OCI-LY7 (cell line): ENCODE measurements at regions not wholly inside any gene's neighbourhood (a gene's known extent, or its start where the extent isn't known, plus 50 kb on each side); places are given as distances from the start of the nearest gene placed in this dataset.

ENCODE experiments used
- BruUV-seq: library from RNA; stranded (reverse); fragments of 400-500 nt; replicated peaks from 2 replicates; lab custom pipeline; 2021; lab: Mats Ljungman, UMichigan
- CTCF ChIA-PET: fragments of 300-600 bp; sonication (Branson Sonifier 250); formaldehyde crosslinking; loops from one replicate; lab custom pipeline; 2022; ENCODE audit warnings: antibody characterized with exemption; ENCODE audit not compliant: unreplicated experiment; lab: Charles Lee
- POLR2A ChIA-PET: fragments of 300-600 bp; sonication (Branson Sonifier 250); formaldehyde crosslinking; loops from one replicate; lab custom pipeline; 2022; ENCODE audit warnings: antibody characterized with exemption; lab: Charles Lee
- DNase-seq: peaks from one replicate; pipeline ENCODE4 v3.0.0-alpha.2; 2015; ENCODE audit warnings: low spot score
- H2AFZ ChIP-seq: fragments of 200-600 bp; sonication (generic), shearing (Covaris generic); 2 replicates; pipeline ENCODE4 v1.6.1; 2014; ENCODE audit warnings: mild to moderate bottlenecking, antibody characterized with exemption, low read length, moderate library complexity
- H3K27ac ChIP-seq: fragments of 200-600 bp; sonication (generic); 2 replicates; pipeline ENCODE4 v1.5.1; 2014; ENCODE audit warnings: mixed run types, low read depth, mild to moderate bottlenecking, moderate library complexity, low read length, inconsistent platforms; ENCODE audit not compliant: poor library complexity, severe bottlenecking
- H3K36me3 ChIP-seq: fragments of 200-600 bp; sonication (generic); 2 replicates; pipeline ENCODE4 v1.6.1; 2014; ENCODE audit warnings: mild to moderate bottlenecking, antibody characterized with exemption, low read length, moderate library complexity, mixed read lengths; ENCODE audit not compliant: insufficient read depth
- H3K4me1 ChIP-seq: fragments of 200-600 bp; sonication (generic); 2 replicates; pipeline ENCODE4 v1.5.1; 2014; ENCODE audit warnings: mild to moderate bottlenecking, low read length; ENCODE audit not compliant: insufficient read depth, poor library complexity, severe bottlenecking
- H3K4me2 ChIP-seq: fragments of 200-600 bp; sonication (generic); 2 replicates; pipeline ENCODE4 v1.6.1; 2014; ENCODE audit warnings: mild to moderate bottlenecking, low read length
- H3K4me3 ChIP-seq: fragments of 200-600 bp; sonication (generic); 2 replicates; pipeline ENCODE4 v1.5.1; 2014; ENCODE audit warnings: mild to moderate bottlenecking, low read depth, low read length; ENCODE audit not compliant: poor library complexity, severe bottlenecking
- H3K79me2 ChIP-seq: fragments of 200-600 bp; sonication (generic); 2 replicates; pipeline ENCODE4 v1.6.1; 2016; ENCODE audit warnings: low read depth, mild to moderate bottlenecking, low read length, moderate library complexity, mixed read lengths; ENCODE audit not compliant: insufficient read depth
- H3K9me2 ChIP-seq: fragments of 200-600 bp; sonication (generic); 2 replicates; pipeline ENCODE4 v1.6.1; 2016; ENCODE audit warnings: mild to moderate bottlenecking, low read length, mixed read lengths; ENCODE audit not compliant: insufficient read depth
- H3K9me3 ChIP-seq: fragments of 200-600 bp; sonication (generic); 2 replicates; pipeline ENCODE4 v1.6.1; 2014; ENCODE audit warnings: mild to moderate bottlenecking, mixed run types, low read length, mixed read lengths
- H4K20me1 ChIP-seq: fragments of 200-600 bp; sonication (generic); 2 replicates; pipeline ENCODE4 v1.6.1; 2014; ENCODE audit warnings: mild to moderate bottlenecking, antibody characterized with exemption, low read length, moderate library complexity, mixed read lengths; ENCODE audit not compliant: insufficient read depth
- CTCF ChIP-seq: fragments of 200-600 bp; sonication (generic); conservative IDR thresholded peaks from 2 replicates; pipeline ENCODE4 v1.5.1; 2014; ENCODE audit warnings: mild to moderate bottlenecking, antibody characterized with exemption, low read length, moderate library complexity, mixed read lengths
- EZH2phosphoT487 ChIP-seq: fragments of 200-600 bp; sonication (generic); IDR thresholded peaks from 2 replicates; pipeline ENCODE4 v1.6.1; 2018; ENCODE audit warnings: low read depth, borderline replicate concordance, mild to moderate bottlenecking, mixed run types, antibody characterized with exemption, low read length, moderate library complexity, mixed read lengths
- intact Hi-C: fragments of 100-400 bp; cut with micrococcal nuclease; formaldehyde crosslinking; loops from one replicate; pipeline ENCODE4 v1.10.0; 2022; ENCODE audit not compliant: unreplicated experiment

DNA sequence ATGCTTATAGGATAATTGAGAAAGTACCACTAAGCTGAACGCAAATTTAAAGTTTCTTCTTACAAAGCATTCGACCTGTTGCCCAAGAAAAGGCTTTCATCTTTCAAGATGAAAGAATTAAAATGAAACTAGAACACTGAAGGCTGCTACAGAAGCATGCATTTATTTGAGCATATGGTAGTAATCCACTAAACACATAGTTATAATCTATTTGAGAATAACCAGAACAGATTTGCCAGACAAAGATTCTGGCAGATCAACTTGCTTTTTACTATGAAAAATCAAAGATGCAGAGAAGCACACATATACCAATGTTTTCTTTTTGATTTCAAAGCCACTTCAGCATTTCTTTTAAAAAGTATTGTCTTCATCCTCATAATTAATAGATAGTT lies 412.2 kb downstream of the UTRN start:
- H3K4me3 ChIP-seq, result no peak overlapping the region
- H3K4me2 ChIP-seq, result no peak overlapping the region
- POLR2A ChIA-PET, result no interaction called here
- H3K27ac ChIP-seq, result no peak overlapping the region
- H4K20me1 ChIP-seq, result no peaks in the 10 kb centered on the region
- no peaks in the 10 kb centered on the region for H3K4me1 ChIP-seq
- H3K9me3 ChIP-seq, result no peaks in the 10 kb centered on the region
- H2AFZ ChIP-seq, result no peak overlapping the region
- DNase-seq, result no peak
- no peaks in the 10 kb centered on the region for H3K36me3 ChIP-seq
- intact Hi-C loops, result no loop called here
- CTCF ChIA-PET, result no interaction called here
- no TSS peak for BruUV-seq
- TF ChIP-seq EZH2phosphoT487 (no peak), CTCF (no peak)
- H3K79me2 ChIP-seq, result no peaks in the 10 kb centered on the region
- H3K9me2 ChIP-seq, result no peaks in the 10 kb centered on the region

GRCh38 chr6:144697801-144698200 lies 412.7 kb downstream of the UTRN start:
- H3K9me3 ChIP-seq, result no peaks in the 10 kb centered on the region
- H3K36me3 ChIP-seq, result no peaks in the 10 kb centered on the region
- H3K79me2 ChIP-seq, result no peaks in the 10 kb centered on the region
- no TSS peak for BruUV-seq
- no peak overlapping the region for H3K27ac ChIP-seq
- intact Hi-C loops, result no loop called here
- no peak overlapping the region for H3K4me3 ChIP-seq
- TF ChIP-seq EZH2phosphoT487, result no peak
- TF ChIP-seq CTCF, result no peak
- no peaks in the 10 kb centered on the region for H3K4me1 ChIP-seq
- CTCF ChIA-PET, result no interaction called here
- H4K20me1 ChIP-seq, result no peaks in the 10 kb centered on the region
- H3K4me2 ChIP-seq, result no peak overlapping the region
- POLR2A ChIA-PET, result no interaction called here
- DNase-seq, result no peak
- H3K9me2 ChIP-seq, result no peaks in the 10 kb centered on the region
- no peak overlapping the region for H2AFZ ChIP-seq

- DNase-seq, result no peak
- ChIA-PET CTCF (no interaction called here), POLR2A (interaction anchor here (0.6 kb wide), 3 partner anchors 9 to 81 kb away, joined by 3 to 6 read pairs (median 3); no protein-coding TSS in a partner anchor)
- Histone ChIP-seq H3K79me2 (no peaks in the 10 kb centered on the region), H3K9me3 (no peaks in the 10 kb centered on the region), H2AFZ (no peak overlapping the region), H3K27ac (no peak overlapping the region), H3K4me3 (no peak overlapping the region), H3K4me2 (no peak overlapping the region), H3K4me1 (no peaks in the 10 kb centered on the region), H3K36me3 (no peaks in the 10 kb centered on the region), H4K20me1 (no peaks in the 10 kb centered on the region), H3K9me2 (no peaks in the 10 kb centered on the region)
- BruUV-seq, result no TSS peak
- TF ChIP-seq CTCF, result no peak
- intact Hi-C loops, result no loop called here
Observed at GRCh38 chr6:144702781-144703180, 417.6 kb downstream of the UTRN start.
